K562 (cell line): ENCODE measurements at regions not wholly inside any gene's neighbourhood (a gene's known extent, or its start where the extent isn't known, plus 50 kb on each side); places are given as distances from the start of the nearest gene placed in this dataset.

Source experiments
- ATAC-seq: fragments of 200-7000 bp; cut with Tn5 transposase; 3 replicates; pipeline ENCODE4 v1.9.1; 2020; ENCODE audit warnings: moderate library complexity
- BruUV-seq: library from RNA; stranded (reverse); fragments of 400-500 nt; replicated peaks from 2 replicates; lab custom pipeline; 2021; lab: Mats Ljungman, UMichigan
- CTCF ChIA-PET: fragments of 300-600 bp; formaldehyde crosslinking; extraction: SDS; loops from one replicate; lab custom pipeline; 2021; ENCODE audit warnings: low intra/inter-chr PET ratio; lab: Yijun Ruan, JAX
- POLR2A ChIA-PET: fragments of 300-600, 350-650 bp; sonication (Branson Sonifier 250); formaldehyde crosslinking; extraction: SDS; loops from one replicate; lab custom pipeline; 2021; ENCODE audit warnings: antibody characterized with exemption, inconsistent platforms; lab: Yijun Ruan, JAX
- DNase-seq, 4 experiments: peaks; one replicate each; pipeline versions ENCODE4 v3.0.0 to v3.0.0-alpha.2; 2011 to 2018; ENCODE audit warnings: low spot score in 3 of 4, mixed read lengths in 3 of 4; ENCODE audit errors: extremely low read depth in 1 of 4
- FAIRE-seq: peaks from 2 replicates; lab custom pipeline; 2011; peaks lifted over from hg19 to GRCh38; lab: Jason Lieb, UNC
- H2AFZ ChIP-seq: 2 replicates; pipeline ENCODE4 v1.6.0; 2011; ENCODE audit warnings: low read depth, low read length, control low read depth, inconsistent platforms
- H3K27ac ChIP-seq: fragments of 200-600 bp; 3 replicates; pipeline ENCODE4 v1.8.0; 2011; ENCODE audit warnings: low read depth, mild to moderate bottlenecking, control low read depth, inconsistent platforms, low read length, moderate library complexity, mixed read lengths; ENCODE audit errors: extremely low read depth
- H3K27me3 ChIP-seq, 2 experiments: fragments of 300-600 bp in 1 of 2; 2 replicates in 1 of 2; 3 replicates in 1 of 2; pipeline versions ENCODE4 v1.6.0 to v1.8.0; 2011; ENCODE audit warnings: inconsistent platforms in 2 of 2, low read length in 2 of 2, mild to moderate bottlenecking in 1 of 2, mixed read lengths in 1 of 2, moderate library complexity in 1 of 2; ENCODE audit not compliant: control insufficient read depth in 2 of 2, insufficient read depth in 2 of 2
- H3K36me3 ChIP-seq: fragments of 300-600 bp; 3 replicates; pipeline ENCODE4 v1.8.0; 2011; ENCODE audit warnings: mild to moderate bottlenecking, low read length, inconsistent platforms; ENCODE audit not compliant: control insufficient read depth, insufficient read depth
- H3K4me1 ChIP-seq, 2 experiments: fragments of 200-600 bp in 1 of 2; replicated peaks in 1 of 2; 2 replicates in 1 of 2; 3 replicates in 1 of 2; pipeline versions ENCODE4 v1.5.1 to v1.8.0; 2011; ENCODE audit warnings: inconsistent platforms in 2 of 2, low read length in 2 of 2, mild to moderate bottlenecking in 1 of 2, mixed read lengths in 1 of 2, moderate library complexity in 1 of 2; ENCODE audit not compliant: control insufficient read depth in 2 of 2, insufficient read depth in 2 of 2
- H3K4me2 ChIP-seq: 2 replicates; pipeline ENCODE4 v1.6.1; 2011; ENCODE audit warnings: low read length, control low read depth, inconsistent platforms, mixed read lengths; ENCODE audit not compliant: insufficient read depth
- H3K4me3 ChIP-seq: fragments of 200-600 bp; sonication (generic), shearing (Covaris generic); 2 replicates; pipeline ENCODE4 v1.5.1; 2016; ENCODE audit warnings: control low read depth, inconsistent platforms
- H3K79me2 ChIP-seq: fragments of 200-600 bp; 3 replicates; pipeline ENCODE4 v1.8.0; 2011; ENCODE audit warnings: low read length, inconsistent platforms; ENCODE audit not compliant: control insufficient read depth, insufficient read depth
- H3K9ac ChIP-seq, 2 experiments: 2 replicates each; pipeline versions ENCODE4 v1.6.0 to v1.6.1; 2011; ENCODE audit warnings: low read depth in 2 of 2, low read length in 2 of 2, control low read depth in 1 of 2, inconsistent platforms in 1 of 2, mild to moderate bottlenecking in 1 of 2, mixed read lengths in 1 of 2; ENCODE audit not compliant: insufficient read depth in 1 of 2
- H3K9me1 ChIP-seq: one replicate; pipeline ENCODE4 v1.6.0; 2011; ENCODE audit warnings: inconsistent platforms, mild to moderate bottlenecking, low read length, moderate library complexity; ENCODE audit not compliant: control insufficient read depth, insufficient read depth
- H3K9me3 ChIP-seq: replicated peaks from 2 replicates; pipeline ENCODE4 v1.5.1; 2011; ENCODE audit warnings: low read depth, low read length, inconsistent platforms; ENCODE audit not compliant: control insufficient read depth, insufficient read depth
- H4K20me1 ChIP-seq: replicated peaks from 2 replicates; pipeline ENCODE4 v1.6.1; 2011; ENCODE audit warnings: low read length, inconsistent platforms, mixed read lengths; ENCODE audit not compliant: control insufficient read depth, insufficient read depth
- POLR3G ChIP-seq: IDR thresholded peaks from 2 replicates; pipeline ENCODE4 v1.6.1; 2011; ENCODE audit not compliant: insufficient read length, insufficient replicate concordance; ENCODE audit errors: extremely low read depth
- RAD21 ChIP-seq, 2 experiments: fragments of 250-450 bp in 1 of 2; fragments of 450-650 bp in 1 of 2; sonication (Bioruptor Pico) in 1 of 2; formaldehyde crosslinking in 1 of 2; IDR thresholded peaks in 1 of 2; conservative IDR thresholded peaks in 1 of 2; 2 replicates each; pipeline versions ENCODE4 v1.4.0 to v1.8.0; 2020 to 2022; ENCODE audit warnings: mild to moderate bottlenecking in 2 of 2, moderate library complexity in 1 of 2
- RBM22 ChIP-seq: fragments of 200-400 bp; formaldehyde crosslinking; IDR thresholded peaks from 2 replicates; pipeline ENCODE4 v1.6.1; 2018; ENCODE audit warnings: low read length, low read depth; ENCODE audit not compliant: poor library complexity, severe bottlenecking
- SNIP1 ChIP-seq: fragments of 450-650 bp; IDR thresholded peaks from 2 replicates; pipeline ENCODE4 v1.7.1; 2017; ENCODE audit warnings: low read depth, mild to moderate bottlenecking
- SRSF1 ChIP-seq: fragments of 200-400 bp; formaldehyde crosslinking; IDR thresholded peaks from 2 replicates; pipeline ENCODE4 v1.6.1; 2017; ENCODE audit warnings: mild to moderate bottlenecking, low read depth, low read length, moderate library complexity
- TAF15 ChIP-seq: fragments of 200-400 bp; formaldehyde crosslinking; IDR thresholded peaks from 2 replicates; pipeline ENCODE4 v1.6.1; 2017; ENCODE audit warnings: mild to moderate bottlenecking, low read depth, low read length, moderate library complexity
- YBX1 ChIP-seq: fragments of 450-650 bp; IDR thresholded peaks from 2 replicates; pipeline ENCODE4 v1.7.1; 2016; ENCODE audit warnings: mild to moderate bottlenecking
- ZKSCAN1 ChIP-seq: fragments of 150-350 bp; IDR thresholded peaks from 2 replicates; pipeline ENCODE4 v1.6.1; 2016; ENCODE audit warnings: low read depth, low read length
- ZNF586 ChIP-seq: fragments of 450-650 bp; formaldehyde crosslinking; conservative IDR thresholded peaks from 2 replicates; pipeline ENCODE4 v1.4.0; 2020; ENCODE audit warnings: mild to moderate bottlenecking, moderate library complexity
- ZNF589 ChIP-seq: fragments of 200-800 bp; sonication (Bioruptor generic); IDR thresholded peaks from 2 replicates; pipeline ENCODE4 v1.6.1; 2016; ENCODE audit warnings: low read depth, missing genetic modification characterization, missing compliant biosample characterization
- WGBS: fragments of 100-300 bp; shearing (Covaris generic); methylation state at CpG from one replicate; pipeline ENCODE4 v1.1.6; 2016; ENCODE audit warnings: low coverage, mixed read lengths; ENCODE audit not compliant: insufficient coverage; ENCODE audit errors: missing lambda C conversion rate; 5-methylcytosine and 5-hydroxymethylcytosine counted together
- in situ Hi-C: fragments of 300-500 bp; cut with MboI; formaldehyde crosslinking; loops from 4 replicates; pipeline ENCODE4 v1.15.0; 2018; ENCODE audit warnings: inconsistent platforms, mixed read lengths
- intact Hi-C: fragments of 100-400 bp; cut with micrococcal nuclease; formaldehyde crosslinking; loops from 2 replicates; pipeline ENCODE4 v1.14.2; 2022
- TF ChIP-seq, protein P1 (sequence below), 2 experiments: fragments of 200-800 bp in 1 of 2; sonication (Bioruptor generic) in 1 of 2; sonication (generic) in 1 of 2; formaldehyde crosslinking in 1 of 2; IDR thresholded peaks in 1 of 2; conservative IDR thresholded peaks in 1 of 2; 2 replicates each; pipeline versions ENCODE4 v1.5.0 to v1.6.1; 2016 to 2020; ENCODE audit warnings: missing compliant biosample characterization in 1 of 2, missing genetic modification characterization in 1 of 2, missing genetic modification reagents in 1 of 2
- TF ChIP-seq, protein P2 (sequence below): sonication (generic); formaldehyde crosslinking; IDR thresholded peaks from 2 replicates; pipeline ENCODE4 v1.5.0; 2020; ENCODE audit warnings: missing genetic modification reagents
- TF ChIP-seq, protein P3 (sequence below): sonication (generic); formaldehyde crosslinking; IDR thresholded peaks from 2 replicates; pipeline ENCODE4 v1.8.0; 2022; ENCODE audit warnings: mild to moderate bottlenecking, missing genetic modification reagents

DNA sequence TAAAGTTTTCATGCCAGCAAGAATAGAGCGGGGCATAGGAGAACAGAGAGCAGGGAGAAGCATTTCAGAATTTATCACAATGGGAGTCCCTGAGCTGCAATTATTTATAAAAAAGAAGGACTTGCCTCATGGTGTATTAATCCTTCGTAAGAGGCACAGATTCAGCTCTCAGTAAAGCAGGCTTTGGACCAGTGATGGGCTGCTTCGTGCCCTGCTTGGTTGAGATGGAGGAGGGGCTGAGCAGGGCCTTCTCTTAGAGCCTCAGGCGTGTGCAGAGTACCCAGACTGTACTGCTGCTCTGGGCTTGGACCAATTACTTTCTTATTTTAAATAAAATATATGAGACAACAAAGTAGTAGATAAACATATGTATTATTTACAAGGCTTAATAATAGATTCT, 265.7 kb upstream of the SLC10A2 start:
- Histone ChIP-seq H3K79me2 (no peaks in the 10 kb centered on the region), H3K27ac (no peak overlapping the region), H3K36me3 (no peaks in the 10 kb centered on the region), H3K9me1 (no peaks in the 10 kb centered on the region), H2AFZ (no peak overlapping the region), H3K9me3 (no peaks in the 10 kb centered on the region), H3K9ac (no peak overlapping the region), H3K27me3 (no peaks in the 10 kb centered on the region), H3K4me1 (no peaks in the 10 kb centered on the region), H4K20me1 (no peaks in the 10 kb centered on the region), H3K4me3 (no peak overlapping the region), H3K4me2 (no peak overlapping the region)
- FAIRE-seq (no peak), ATAC-seq (no peak), DNase-seq (no peak)
- BruUV-seq, result no TSS peak
- TF ChIP-seq, protein P1, sequence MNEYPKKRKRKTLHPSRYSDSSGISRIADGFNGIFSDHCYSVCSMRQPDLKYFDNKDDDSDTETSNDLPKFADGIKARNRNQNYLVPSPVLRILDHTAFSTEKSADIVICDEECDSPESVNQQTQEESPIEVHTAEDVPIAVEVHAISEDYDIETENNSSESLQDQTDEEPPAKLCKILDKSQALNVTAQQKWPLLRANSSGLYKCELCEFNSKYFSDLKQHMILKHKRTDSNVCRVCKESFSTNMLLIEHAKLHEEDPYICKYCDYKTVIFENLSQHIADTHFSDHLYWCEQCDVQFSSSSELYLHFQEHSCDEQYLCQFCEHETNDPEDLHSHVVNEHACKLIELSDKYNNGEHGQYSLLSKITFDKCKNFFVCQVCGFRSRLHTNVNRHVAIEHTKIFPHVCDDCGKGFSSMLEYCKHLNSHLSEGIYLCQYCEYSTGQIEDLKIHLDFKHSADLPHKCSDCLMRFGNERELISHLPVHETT (CRISPR knock-in tag; conservative IDR thresholded peaks at IDR 0.05 in 1 of 2, IDR thresholded peaks at IDR 0.05 in 1 of 2), result no peak
- whole genome bisulfite sequencing, result 6% methylated on average over 3 of the region's 4 CpGs
- ChIA-PET POLR2A (no interaction called here), CTCF (no interaction called here)
- intact Hi-C loops, result no loop called here
- in situ Hi-C loops, result no loop called here

DNA sequence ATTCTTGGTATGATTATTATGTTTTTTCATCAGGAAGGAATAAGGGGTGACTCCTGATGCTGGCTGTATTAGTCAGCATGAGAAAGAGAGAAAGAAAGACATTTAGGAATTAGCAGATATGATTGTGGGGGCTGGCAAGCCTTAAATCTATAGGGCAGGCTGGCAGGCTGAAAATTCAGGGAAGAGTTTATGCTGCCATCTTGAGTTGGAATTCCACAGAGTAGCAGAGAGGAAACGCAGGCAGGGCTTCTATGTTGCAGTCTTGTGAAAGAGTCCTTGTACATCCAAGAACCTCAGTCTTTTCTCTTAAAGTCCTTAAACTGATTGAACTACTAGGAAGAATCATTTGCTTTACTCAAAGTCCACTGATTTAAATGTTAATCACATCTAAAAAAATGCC, 262.7 kb upstream of the SLC10A2 start:
- no TSS peak for BruUV-seq
- Histone ChIP-seq H3K4me2 (no peak overlapping the region), H3K9ac (no peak overlapping the region), H3K4me3 (no peak overlapping the region), H3K4me1 (no peaks in the 10 kb centered on the region), H3K79me2 (no peaks in the 10 kb centered on the region), H3K27me3 (no peaks in the 10 kb centered on the region), H4K20me1 (no peaks in the 10 kb centered on the region), H3K9me3 (no peaks in the 10 kb centered on the region), H2AFZ (no peak overlapping the region), H3K36me3 (no peaks in the 10 kb centered on the region), H3K27ac (no peak overlapping the region), H3K9me1 (no peaks in the 10 kb centered on the region)
- intact Hi-C loops (no loop called here), in situ Hi-C loops (no loop called here)
- no peak for TF ChIP-seq SRSF1
- TF ChIP-seq RBM22, result no peak
- TF ChIP-seq, protein P2, sequence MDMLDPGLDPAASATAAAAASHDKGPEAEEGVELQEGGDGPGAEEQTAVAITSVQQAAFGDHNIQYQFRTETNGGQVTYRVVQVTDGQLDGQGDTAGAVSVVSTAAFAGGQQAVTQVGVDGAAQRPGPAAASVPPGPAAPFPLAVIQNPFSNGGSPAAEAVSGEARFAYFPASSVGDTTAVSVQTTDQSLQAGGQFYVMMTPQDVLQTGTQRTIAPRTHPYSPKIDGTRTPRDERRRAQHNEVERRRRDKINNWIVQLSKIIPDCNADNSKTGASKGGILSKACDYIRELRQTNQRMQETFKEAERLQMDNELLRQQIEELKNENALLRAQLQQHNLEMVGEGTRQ, result no peak
- no peak for TF ChIP-seq SNIP1
- TF ChIP-seq, protein P3, sequence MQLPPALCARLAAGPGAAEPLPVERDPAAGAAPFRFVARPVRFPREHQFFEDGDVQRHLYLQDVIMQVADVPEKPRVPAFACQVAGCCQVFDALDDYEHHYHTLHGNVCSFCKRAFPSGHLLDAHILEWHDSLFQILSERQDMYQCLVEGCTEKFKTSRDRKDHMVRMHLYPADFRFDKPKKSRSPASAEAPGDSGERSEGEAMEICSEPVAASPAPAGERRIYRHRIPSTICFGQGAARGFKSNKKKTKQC (CRISPR knock-in tag), result no peak
- TF ChIP-seq RAD21 (CRISPR knock-in tag; conservative IDR thresholded peaks at IDR 0.05 in 1 of 2, IDR thresholded peaks at IDR 0.05 in 1 of 2), result no peak
- no peak for TF ChIP-seq ZKSCAN1
- TF ChIP-seq TAF15, result no peak
- TF ChIP-seq ZNF589, result no peak
- no peak for TF ChIP-seq YBX1
- no peak for TF ChIP-seq POLR3G
- TF ChIP-seq ZNF586 (CRISPR knock-in tag), result no peak
- ChIA-PET CTCF (no interaction called here), POLR2A (no interaction called here)
- WGBS, result no CpG with 5 or more reads among the region's 1 CpG
- no peak for DNase-seq
- FAIRE-seq, result no peak
- no peak for ATAC-seq
